Activated B cell treated with CpG ODN at 0.5 μM for 24 hours (primary cell): ENCODE measurements at regions not wholly inside any gene's neighbourhood (a gene's known extent, or its start where the extent isn't known, plus 50 kb on each side); places are given as distances from the start of the nearest gene placed in this dataset.

Source experiments
- ATAC-seq: fragments of 200-7000 bp; cut with Tn5 transposase; one replicate; pipeline ENCODE4 v1.10.0; 2021; ENCODE audit warnings: low read depth, mild to moderate bottlenecking, moderate library complexity
- CTCF ChIA-PET: fragments of 350-600 bp; sonication (Branson Sonifier 250); formaldehyde crosslinking; loops from one replicate; lab custom pipeline; 2021; ENCODE audit warnings: antibody characterized with exemption; lab: Charles Lee
- POLR2A ChIA-PET: fragments of 350-600 bp; sonication (Branson Sonifier 250); formaldehyde crosslinking; loops from one replicate; lab custom pipeline; 2021; ENCODE audit warnings: antibody characterized with exemption; lab: Charles Lee
- DNase-seq: peaks from one replicate; pipeline ENCODE4 v3.0.0; 2022
- H3K27ac Mint-ChIP-seq: one replicate; pipeline ENCODE4 v1.8.0; 2020; ENCODE audit warnings: mixed read lengths
- H3K27me3 Mint-ChIP-seq: one replicate; pipeline ENCODE4 v1.8.0; 2021; ENCODE audit warnings: mixed read lengths
- H3K36me3 Mint-ChIP-seq: one replicate; pipeline ENCODE4 v1.8.0; 2021; ENCODE audit warnings: low read depth, mixed read lengths
- H3K4me1 Mint-ChIP-seq: one replicate; pipeline ENCODE4 v1.8.0; 2021; ENCODE audit warnings: mixed read lengths
- H3K4me3 Mint-ChIP-seq: one replicate; pipeline ENCODE4 v1.8.0; 2020; ENCODE audit warnings: mild to moderate bottlenecking, mixed read lengths
- H3K9me3 Mint-ChIP-seq: one replicate; pipeline ENCODE4 v1.8.0; 2020; ENCODE audit warnings: mixed read lengths
- CTCF ChIP-seq: fragments of 200-600 bp; IDR thresholded peaks from one replicate; pipeline ENCODE4 v1.8.0; 2022; ENCODE audit warnings: antibody characterized with exemption, mild to moderate bottlenecking
- intact Hi-C: fragments of 100-400 bp; cut with micrococcal nuclease; formaldehyde crosslinking; loops from one replicate; pipeline ENCODE4 v1.15.1; 2024

- Mint-ChIP-seq H3K27ac (no peak overlapping the region), H3K4me1 (no peaks in the 10 kb centered on the region), H3K9me3 (no peaks in the 10 kb centered on the region), H3K27me3 (peaks cover 28% of the 10 kb centered on the region), H3K36me3 (no peaks in the 10 kb centered on the region), H3K4me3 (no peak overlapping the region)
- intact Hi-C loops = no loop called here
- ChIA-PET POLR2A (no interaction called here), CTCF (no interaction called here)
- no peak for ATAC-seq
- TF ChIP-seq CTCF = no peak
- no peak for DNase-seq
These were observed 157.8 kb downstream of the AXIN2 start for GRCh38 chr17:65403626-65404025.

DNA sequence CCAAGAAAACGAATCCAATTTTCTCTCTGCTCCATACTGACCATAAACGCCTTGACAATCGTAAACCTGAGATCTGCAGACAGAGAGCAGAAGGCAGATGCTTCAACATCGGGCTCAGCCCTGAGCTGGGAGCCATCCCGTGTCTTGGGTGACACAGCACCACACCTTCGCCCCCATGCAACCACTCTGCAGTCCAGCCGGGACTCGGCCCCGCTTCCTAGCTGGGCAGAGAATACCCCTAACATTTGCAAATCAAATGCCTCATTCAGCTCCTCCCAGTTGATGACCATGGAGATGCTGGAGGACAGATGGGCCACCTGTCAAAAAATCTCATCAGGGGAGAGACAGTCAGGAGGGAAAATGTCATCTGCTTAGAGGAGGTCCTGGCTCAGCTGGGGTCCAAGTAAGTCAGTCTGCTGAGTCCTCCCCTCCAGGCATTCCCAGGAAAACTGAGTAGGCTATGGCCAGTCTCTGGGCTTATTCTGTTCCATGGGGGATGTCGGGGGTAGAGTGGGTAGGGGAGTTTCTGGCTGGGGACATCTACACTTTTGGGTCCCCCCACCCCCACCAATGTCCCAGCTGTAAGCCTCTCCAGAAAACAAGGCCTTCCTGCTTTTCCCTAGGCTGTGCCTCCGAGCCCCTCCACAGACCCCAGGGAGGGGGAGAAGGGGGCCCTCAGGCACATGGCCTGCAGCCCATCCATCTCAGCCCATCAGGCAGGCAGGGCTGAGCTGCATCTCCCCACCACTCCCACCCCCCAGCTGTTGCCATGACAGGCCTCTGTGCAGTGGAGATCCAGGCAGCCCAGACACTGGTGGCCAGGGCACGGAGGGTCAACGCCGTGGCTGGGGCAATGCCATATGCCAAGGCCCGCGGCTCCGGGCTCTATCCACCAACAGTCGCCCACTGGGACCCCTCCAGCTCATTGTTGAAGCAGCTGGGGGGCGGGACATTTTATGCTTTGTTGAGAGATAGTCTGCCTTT is 158.6 kb downstream of the AXIN2 start:
- POLR2A ChIA-PET = no interaction called here
- H3K4me3 Mint-ChIP-seq = no peak overlapping the region
- H3K4me1 Mint-ChIP-seq = no peaks in the 10 kb centered on the region
- H3K36me3 Mint-ChIP-seq = no peaks in the 10 kb centered on the region
- DNase-seq = no peak
- intact Hi-C loops = no loop called here
- H3K27ac Mint-ChIP-seq = no peak overlapping the region
- peaks cover 28% of the 10 kb centered on the region for H3K27me3 Mint-ChIP-seq
- TF ChIP-seq CTCF = no peak
- CTCF ChIA-PET = no interaction called here
- no peak for ATAC-seq
- H3K9me3 Mint-ChIP-seq = no peaks in the 10 kb centered on the region

GRCh38 chr17:65401561-65401960 is 159.9 kb downstream of the AXIN2 start:
- POLR2A ChIA-PET = no interaction called here
- Mint-ChIP-seq H3K4me3 (no peak overlapping the region), H3K27me3 (peaks cover 31% of the 10 kb centered on the region), H3K4me1 (no peaks in the 10 kb centered on the region), H3K27ac (no peak overlapping the region), H3K9me3 (no peaks in the 10 kb centered on the region), H3K36me3 (no peaks in the 10 kb centered on the region)
- intact Hi-C loops = no loop called here
- ATAC-seq (no peak), DNase-seq (no peak)
- CTCF ChIA-PET = no interaction called here
- no peak for TF ChIP-seq CTCF

- CTCF ChIA-PET = no interaction called here
These were observed 160.7 kb downstream of the AXIN2 start for GRCh38 chr17:65400701-65401100.

More at GRCh38 chr17:65400701-65401100, 160.7 kb downstream of the AXIN2 start:
- no peak for TF ChIP-seq CTCF
- DNase-seq (no peak), ATAC-seq (no peak)
- intact Hi-C loops = no loop called here
- H3K9me3 Mint-ChIP-seq = no peaks in the 10 kb centered on the region
- POLR2A ChIA-PET = no interaction called here
- H3K27me3 Mint-ChIP-seq = peaks cover 31% of the 10 kb centered on the region
- H3K27ac Mint-ChIP-seq = no peak overlapping the region
- no peaks in the 10 kb centered on the region for H3K4me1 Mint-ChIP-seq
- H3K4me3 Mint-ChIP-seq = no peak overlapping the region
- H3K36me3 Mint-ChIP-seq = no peaks in the 10 kb centered on the region
